ENCODE measurements at regions not wholly inside any gene's neighbourhood (a gene's known extent, or its start where the extent isn't known, plus 50 kb on each side); places are given as distances from the start of the nearest gene placed in this dataset.
A peak's percentile ranks its signal among the peaks of the same experiment; 100 is the strongest.

- TF ChIP-seq EZH2 (IDR thresholded peaks at IDR 0.05): no peak
- TF ChIP-seq CTCF (IDR thresholded peaks at IDR 0.05): no peak
- TF ChIP-seq EZH2phosphoT487 (IDR thresholded peaks at IDR 0.05): no peak
These were observed 349.3 kb upstream of the B3GAT1 start for GRCh38 chr11:134761386-134761785.

GRCh38 chr11:134760957-134761356 is 348.9 kb upstream of the B3GAT1 start:
- Histone ChIP-seq H3K27me3 (no peaks in the 10 kb centered on the region), H3K27ac (no peak overlapping the region), H4K20me1 (ENCODE audit: low read depth) (no peaks in the 10 kb centered on the region), H3K4me2 (no peak overlapping the region), H3K36me3 (no peaks in the 10 kb centered on the region), H3K4me1 (no peaks in the 10 kb centered on the region), H3F3A (ENCODE audit: low read depth) (no peaks in the 10 kb centered on the region), H3K79me2 (ENCODE audit: low read depth) (no peaks in the 10 kb centered on the region), H3K9ac (no peak overlapping the region), H2AFZ (replicated peaks) (no peak overlapping the region), H3K9me3 (ENCODE audit: low read depth) (no peaks in the 10 kb centered on the region), H3K4me3 (no peak overlapping the region)
- Mint-ChIP-seq H3K4me1 (peaks cover 30% of the 10 kb centered on the region), H3K27ac (no peak overlapping the region), H3K9me3 (peaks cover 2% of the 10 kb centered on the region), H3K4me3 (no peak overlapping the region), H3K36me3 (no peaks in the 10 kb centered on the region), H3K27me3 (ENCODE audit: insufficient read depth, low read depth) (peaks cover 2% of the 10 kb centered on the region)
- TF ChIP-seq EZH2phosphoT487 (IDR thresholded peaks at IDR 0.05): no peak
- TF ChIP-seq CTCF (IDR thresholded peaks at IDR 0.05): no peak
- no peak for TF ChIP-seq EZH2 (IDR thresholded peaks at IDR 0.05)
- no peak for DNase-seq (ENCODE audit: low spot score)

More at GRCh38 chr11:134761386-134761785, 349.3 kb upstream of the B3GAT1 start:
- Histone ChIP-seq H3K4me3 (no peak overlapping the region), H3K27ac (no peak overlapping the region), H3K4me2 (no peak overlapping the region), H3K9ac (no peak overlapping the region), H4K20me1 (ENCODE audit: low read depth) (no peaks in the 10 kb centered on the region), H3K36me3 (no peaks in the 10 kb centered on the region), H3K79me2 (ENCODE audit: low read depth) (no peaks in the 10 kb centered on the region), H3F3A (ENCODE audit: low read depth) (no peaks in the 10 kb centered on the region), H3K4me1 (no peaks in the 10 kb centered on the region), H2AFZ (replicated peaks) (no peak overlapping the region), H3K27me3 (no peaks in the 10 kb centered on the region), H3K9me3 (ENCODE audit: low read depth) (no peaks in the 10 kb centered on the region)
- Mint-ChIP-seq H3K36me3 (no peaks in the 10 kb centered on the region), H3K4me1 (peaks cover 33% of the 10 kb centered on the region), H3K27ac (peak overlapping the region; percentile 65), H3K9me3 (peaks cover 2% of the 10 kb centered on the region), H3K27me3 (ENCODE audit: insufficient read depth, low read depth) (peaks cover 2% of the 10 kb centered on the region), H3K4me3 (no peak overlapping the region)
- no peak for DNase-seq (ENCODE audit: low spot score)

- H3F3A ChIP-seq (ENCODE audit: low read depth): no peaks in the 10 kb centered on the region
- H3K4me3 Mint-ChIP-seq: no peak overlapping the region
- no peak overlapping the region for H3K27ac ChIP-seq
- H3K27me3 Mint-ChIP-seq (ENCODE audit: insufficient read depth, low read depth): peaks cover 2% of the 10 kb centered on the region
- TF ChIP-seq EZH2phosphoT487 (IDR thresholded peaks at IDR 0.05) (no peak), CTCF (IDR thresholded peaks at IDR 0.05) (no peak), EZH2 (IDR thresholded peaks at IDR 0.05) (no peak)
- no peaks in the 10 kb centered on the region for H3K27me3 ChIP-seq
- peaks cover 24% of the 10 kb centered on the region for H3K4me1 Mint-ChIP-seq
- H3K36me3 ChIP-seq: no peaks in the 10 kb centered on the region
- H3K4me2 ChIP-seq: no peak overlapping the region
- H3K4me3 ChIP-seq: no peak overlapping the region
- peaks cover 2% of the 10 kb centered on the region for H3K9me3 Mint-ChIP-seq
- no peak overlapping the region for H3K27ac Mint-ChIP-seq
- no peak overlapping the region for H3K9ac ChIP-seq
- no peaks in the 10 kb centered on the region for H3K4me1 ChIP-seq
- H3K9me3 ChIP-seq (ENCODE audit: low read depth): no peaks in the 10 kb centered on the region
- H2AFZ ChIP-seq (replicated peaks): no peak overlapping the region
- H3K36me3 Mint-ChIP-seq: no peaks in the 10 kb centered on the region
- DNase-seq (ENCODE audit: low spot score): no peak
- no peaks in the 10 kb centered on the region for H4K20me1 ChIP-seq (ENCODE audit: low read depth)
- H3K79me2 ChIP-seq (ENCODE audit: low read depth): no peaks in the 10 kb centered on the region
These were observed 348.3 kb upstream of the B3GAT1 start for GRCh38 chr11:134760299-134760698.
